A673 (cell line): ENCODE measurements at regions not wholly inside any gene's neighbourhood (a gene's known extent, or its start where the extent isn't known, plus 50 kb on each side); places are given as distances from the start of the nearest gene placed in this dataset.

Experiments used
- BruUV-seq: library from RNA; stranded (reverse); fragments of 400-500 nt; replicated peaks from 2 replicates; lab custom pipeline; 2021; lab: Mats Ljungman, UMichigan
- CTCF ChIA-PET: fragments of 300-600 bp; sonication (Branson Sonifier 250); formaldehyde crosslinking; loops from one replicate; lab custom pipeline; 2022; ENCODE audit warnings: antibody characterized with exemption; lab: Charles Lee
- POLR2A ChIA-PET: fragments of 300-600 bp; sonication (Branson Sonifier 250); formaldehyde crosslinking; loops from one replicate; lab custom pipeline; 2022; ENCODE audit warnings: antibody characterized with exemption; ENCODE audit not compliant: low non-redundant PET; lab: Charles Lee
- DNase-seq: peaks from one replicate; pipeline ENCODE4 v3.0.0-alpha.2; 2015; ENCODE audit warnings: low spot score
- H3K27ac ChIP-seq: fragments of 200-600 bp; sonication (generic); 2 replicates; pipeline ENCODE4 v1.5.1; 2016; ENCODE audit warnings: mixed run types, low read depth, mild to moderate bottlenecking, mixed read lengths, antibody characterized with exemption, low read length; ENCODE audit not compliant: poor library complexity, severe bottlenecking
- H3K27me3 ChIP-seq: fragments of 200-600 bp; sonication (generic); replicated peaks from 2 replicates; pipeline ENCODE4 v1.6.1; 2017; ENCODE audit warnings: mixed run types, low read depth, mild to moderate bottlenecking, mixed read lengths, antibody characterized with exemption, low read length; ENCODE audit not compliant: insufficient read depth, poor library complexity
- H3K36me3 ChIP-seq: fragments of 200-600 bp; sonication (generic); 2 replicates; pipeline ENCODE4 v1.6.1; 2016; ENCODE audit warnings: mixed run types, mild to moderate bottlenecking, mixed read lengths, antibody characterized with exemption, low read length; ENCODE audit not compliant: insufficient read depth, poor library complexity, severe bottlenecking
- H3K4me1 ChIP-seq: fragments of 200-600 bp; sonication (generic); 2 replicates; pipeline ENCODE4 v1.6.1; 2017; ENCODE audit warnings: mixed run types, mild to moderate bottlenecking, mixed read lengths, antibody characterized with exemption, low read length; ENCODE audit not compliant: insufficient read depth, poor library complexity, severe bottlenecking
- H3K4me3 ChIP-seq: fragments of 200-600 bp; sonication (generic); 2 replicates; pipeline ENCODE4 v1.5.1; 2016; ENCODE audit warnings: low read depth, mixed run types, mild to moderate bottlenecking, mixed read lengths, low read length; ENCODE audit not compliant: poor library complexity, severe bottlenecking
- H3K9me3 ChIP-seq: fragments of 200-600 bp; sonication (generic); 2 replicates; pipeline ENCODE4 v1.6.1; 2016; ENCODE audit warnings: mixed run types, low read depth, mild to moderate bottlenecking, mixed read lengths, antibody characterized with exemption, low read length; ENCODE audit not compliant: poor library complexity, severe bottlenecking
- CTCF ChIP-seq: fragments of 300-800, 200-600 bp; sonication (generic); conservative IDR thresholded peaks from 2 replicates; pipeline ENCODE4 v1.5.1; 2017; ENCODE audit warnings: low read depth, mild to moderate bottlenecking, antibody characterized with exemption, low read length, moderate library complexity, mixed read lengths
- EZH2 ChIP-seq: fragments of 200-600 bp; sonication (generic); IDR thresholded peaks from 2 replicates; pipeline ENCODE4 v1.6.1; 2017; ENCODE audit warnings: borderline replicate concordance, low read depth, mild to moderate bottlenecking, mixed read lengths, antibody characterized with exemption, low read length; ENCODE audit not compliant: poor library complexity, severe bottlenecking
- intact Hi-C: fragments of 100-400 bp; cut with micrococcal nuclease; formaldehyde crosslinking; loops from one replicate; pipeline ENCODE4 v1.10.0; 2022; ENCODE audit not compliant: unreplicated experiment

DNA sequence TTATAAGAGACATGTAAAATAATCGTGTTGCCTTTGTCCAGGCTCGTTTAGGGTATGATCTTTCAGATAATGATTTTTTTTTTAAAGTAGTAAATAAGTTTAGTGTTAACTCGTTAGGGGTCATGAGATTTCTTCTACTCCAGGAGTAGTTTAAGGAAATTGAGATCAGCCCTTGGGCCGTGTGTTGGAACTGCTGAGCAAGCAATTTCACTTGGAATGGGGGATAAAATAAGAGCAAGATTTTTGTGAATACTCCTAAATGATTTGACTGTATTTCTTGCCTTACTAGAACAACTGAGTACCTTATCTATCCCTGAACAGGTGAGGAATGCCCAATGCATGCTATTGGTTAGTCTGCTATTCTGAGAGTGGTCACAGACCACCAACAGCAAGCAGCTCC is 102.2 kb upstream of the SERPINE2 start:
- H3K27me3 ChIP-seq: no peaks in the 10 kb centered on the region
- POLR2A ChIA-PET: no interaction called here
- DNase-seq: no peak
- CTCF ChIA-PET: interaction anchor here (2.4 kb wide), 1 partner anchor 148 kb away, joined by 10 read pairs; no protein-coding TSS in a partner anchor
- H3K27ac ChIP-seq: peak overlapping the region; percentile 67
- H3K4me1 ChIP-seq: peaks cover 58% of the 10 kb centered on the region
- no peak overlapping the region for H3K4me3 ChIP-seq
- H3K9me3 ChIP-seq: no peaks in the 10 kb centered on the region
- H3K36me3 ChIP-seq: no peaks in the 10 kb centered on the region
- no TSS peak for BruUV-seq
- TF ChIP-seq CTCF (no peak), EZH2 (no peak)
- intact Hi-C loops: loop anchor here (5.0 kb wide), 1 partner anchor 216 kb away; no protein-coding TSS in a partner anchor

GRCh38 chr2:224137208-224137607 is 98.1 kb upstream of the SERPINE2 start:
- TF ChIP-seq EZH2: no peak
- TF ChIP-seq CTCF: no peak
- POLR2A ChIA-PET: no interaction called here
- Histone ChIP-seq H3K9me3 (no peaks in the 10 kb centered on the region), H3K27me3 (no peaks in the 10 kb centered on the region), H3K27ac (peak overlapping the region; percentile 97), H3K4me3 (no peak overlapping the region), H3K4me1 (peaks cover 67% of the 10 kb centered on the region), H3K36me3 (no peaks in the 10 kb centered on the region)
- CTCF ChIA-PET: no interaction called here
- DNase-seq: peak; percentile 95
- intact Hi-C loops: loop anchor here (1.0 to 5.0 kb wide), 7 partner anchors 37 to 390 kb away; no protein-coding TSS in a partner anchor
- BruUV-seq: no TSS peak

DNA sequence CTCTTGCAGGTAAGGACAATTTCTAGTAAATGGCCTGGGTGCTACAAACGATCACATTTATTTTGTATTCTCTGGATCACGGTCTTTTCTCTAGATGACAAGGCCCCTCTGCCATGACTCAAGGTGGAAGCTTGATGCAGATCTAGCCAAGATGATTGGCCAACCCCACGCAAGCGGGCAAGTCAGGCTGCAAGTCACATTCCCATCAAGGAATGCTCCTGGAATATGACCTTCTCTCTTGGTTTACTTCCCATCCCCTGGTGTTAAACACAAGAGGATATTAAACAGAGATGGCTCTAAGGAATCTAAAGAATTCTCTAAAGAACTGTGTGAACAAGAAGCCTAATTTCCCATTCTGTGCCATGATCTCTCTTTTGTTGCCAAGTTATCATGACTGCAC is 97.3 kb upstream of the SERPINE2 start:
- peak overlapping the region; percentile 97 for H3K27ac ChIP-seq
- no peaks in the 10 kb centered on the region for H3K36me3 ChIP-seq
- TF ChIP-seq EZH2: no peak
- TF ChIP-seq CTCF: no peak
- intact Hi-C loops: loop anchor here (2.0 to 5.0 kb wide), 4 partner anchors 84 to 389 kb away; no protein-coding TSS in a partner anchor
- peak; percentile 72 for DNase-seq
- H3K4me3 ChIP-seq: no peak overlapping the region
- no peaks in the 10 kb centered on the region for H3K9me3 ChIP-seq
- H3K27me3 ChIP-seq: no peaks in the 10 kb centered on the region
- TSS peak; percentile 74 for BruUV-seq
- ChIA-PET CTCF (interaction anchor here (1.0 kb wide), 1 partner anchor 143 kb away, joined by 3 read pairs; no protein-coding TSS in a partner anchor), POLR2A (no interaction called here)
- H3K4me1 ChIP-seq: peaks cover 67% of the 10 kb centered on the region
